ENCODE measurements at regions not wholly inside any gene's neighbourhood (a gene's known extent, or its start where the extent isn't known, plus 50 kb on each side); places are given as distances from the start of the nearest gene placed in this dataset.

DNA sequence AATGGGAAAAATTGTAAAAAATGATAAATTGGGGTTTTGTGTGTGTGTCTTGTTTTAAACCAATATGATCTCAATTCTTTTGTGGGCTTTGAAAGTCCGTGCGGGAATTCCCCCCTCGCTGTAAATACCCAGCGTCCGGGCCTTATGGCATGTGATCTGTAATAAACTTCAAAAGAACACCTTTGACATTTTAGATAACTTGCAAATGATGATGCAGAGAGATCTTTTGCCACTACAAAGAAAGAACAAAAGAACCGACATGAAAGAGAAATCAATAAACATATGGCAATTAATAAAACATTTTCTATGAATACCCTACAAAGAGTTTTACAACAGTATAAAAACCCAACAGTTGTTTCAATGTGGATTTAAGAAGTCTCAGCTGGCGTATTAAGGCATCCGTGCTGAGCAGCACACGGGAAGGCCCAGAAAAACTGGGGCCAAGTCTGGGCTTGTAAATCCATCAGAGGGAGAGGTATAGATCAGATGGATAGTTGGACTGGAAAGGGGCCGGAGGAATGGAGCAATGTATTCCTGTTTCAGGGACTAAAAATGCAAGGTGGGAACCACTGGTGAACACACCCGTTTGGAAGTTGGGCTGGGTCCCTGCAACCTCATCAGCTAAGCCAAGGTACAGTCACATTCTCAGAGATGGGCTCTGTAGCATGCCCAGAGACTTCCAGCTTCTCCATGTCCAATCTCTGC, 115.2 kb downstream of the IRX5 start:
- TF ChIP-seq POLR2A (IDR thresholded peaks at IDR 0.05; ENCODE audit: low read depth, low read length): no peak
- TF ChIP-seq SMC3 (IDR thresholded peaks at IDR 0.05; ENCODE audit: low read depth, low read length): no peak
- TF ChIP-seq MAFK (IDR thresholded peaks at IDR 0.05; ENCODE audit: low read depth, low read length): no peak
- TF ChIP-seq, protein P1, sequence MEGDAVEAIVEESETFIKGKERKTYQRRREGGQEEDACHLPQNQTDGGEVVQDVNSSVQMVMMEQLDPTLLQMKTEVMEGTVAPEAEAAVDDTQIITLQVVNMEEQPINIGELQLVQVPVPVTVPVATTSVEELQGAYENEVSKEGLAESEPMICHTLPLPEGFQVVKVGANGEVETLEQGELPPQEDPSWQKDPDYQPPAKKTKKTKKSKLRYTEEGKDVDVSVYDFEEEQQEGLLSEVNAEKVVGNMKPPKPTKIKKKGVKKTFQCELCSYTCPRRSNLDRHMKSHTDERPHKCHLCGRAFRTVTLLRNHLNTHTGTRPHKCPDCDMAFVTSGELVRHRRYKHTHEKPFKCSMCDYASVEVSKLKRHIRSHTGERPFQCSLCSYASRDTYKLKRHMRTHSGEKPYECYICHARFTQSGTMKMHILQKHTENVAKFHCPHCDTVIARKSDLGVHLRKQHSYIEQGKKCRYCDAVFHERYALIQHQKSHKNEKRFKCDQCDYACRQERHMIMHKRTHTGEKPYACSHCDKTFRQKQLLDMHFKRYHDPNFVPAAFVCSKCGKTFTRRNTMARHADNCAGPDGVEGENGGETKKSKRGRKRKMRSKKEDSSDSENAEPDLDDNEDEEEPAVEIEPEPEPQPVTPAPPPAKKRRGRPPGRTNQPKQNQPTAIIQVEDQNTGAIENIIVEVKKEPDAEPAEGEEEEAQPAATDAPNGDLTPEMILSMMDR (conservative IDR thresholded peaks at IDR 0.05; ENCODE audit: low read depth, low read length): no peak
- no peak for TF ChIP-seq FOS (IDR thresholded peaks at IDR 0.05; ENCODE audit: low read depth, low read length)
- no peak for TF ChIP-seq MXI1 (IDR thresholded peaks at IDR 0.05; ENCODE audit: borderline replicate concordance, low read depth, low read length)
- TF ChIP-seq RCOR1 (IDR thresholded peaks at IDR 0.05; ENCODE audit: insufficient replicate concordance, low read length): no peak
- no peak for TF ChIP-seq CEBPB (IDR thresholded peaks at IDR 0.05; ENCODE audit: low read depth, low read length)
- no peak for TF ChIP-seq CHD1 (IDR thresholded peaks at IDR 0.05; ENCODE audit: low read depth, low read length)
- TF ChIP-seq RFX5 (IDR thresholded peaks at IDR 0.05; ENCODE audit: low read depth, low read length): no peak
- TF ChIP-seq MAZ (IDR thresholded peaks at IDR 0.05; ENCODE audit: borderline replicate concordance, low read depth, low read length): no peak
- TF ChIP-seq, protein P2, sequence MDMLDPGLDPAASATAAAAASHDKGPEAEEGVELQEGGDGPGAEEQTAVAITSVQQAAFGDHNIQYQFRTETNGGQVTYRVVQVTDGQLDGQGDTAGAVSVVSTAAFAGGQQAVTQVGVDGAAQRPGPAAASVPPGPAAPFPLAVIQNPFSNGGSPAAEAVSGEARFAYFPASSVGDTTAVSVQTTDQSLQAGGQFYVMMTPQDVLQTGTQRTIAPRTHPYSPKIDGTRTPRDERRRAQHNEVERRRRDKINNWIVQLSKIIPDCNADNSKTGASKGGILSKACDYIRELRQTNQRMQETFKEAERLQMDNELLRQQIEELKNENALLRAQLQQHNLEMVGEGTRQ (IDR thresholded peaks at IDR 0.05; ENCODE audit: low read depth, low read length): no peak
- no peak for TF ChIP-seq RAD21 (IDR thresholded peaks at IDR 0.05; ENCODE audit: low read length)
- TF ChIP-seq, protein P3, sequence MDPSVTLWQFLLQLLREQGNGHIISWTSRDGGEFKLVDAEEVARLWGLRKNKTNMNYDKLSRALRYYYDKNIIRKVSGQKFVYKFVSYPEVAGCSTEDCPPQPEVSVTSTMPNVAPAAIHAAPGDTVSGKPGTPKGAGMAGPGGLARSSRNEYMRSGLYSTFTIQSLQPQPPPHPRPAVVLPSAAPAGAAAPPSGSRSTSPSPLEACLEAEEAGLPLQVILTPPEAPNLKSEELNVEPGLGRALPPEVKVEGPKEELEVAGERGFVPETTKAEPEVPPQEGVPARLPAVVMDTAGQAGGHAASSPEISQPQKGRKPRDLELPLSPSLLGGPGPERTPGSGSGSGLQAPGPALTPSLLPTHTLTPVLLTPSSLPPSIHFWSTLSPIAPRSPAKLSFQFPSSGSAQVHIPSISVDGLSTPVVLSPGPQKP (IDR thresholded peaks at IDR 0.05; ENCODE audit: borderline replicate concordance, low read depth, low read length): no peak

All from IMR-90 (cell line).